ENCODE measurements at regions not wholly inside any gene's neighbourhood (a gene's known extent, or its start where the extent isn't known, plus 50 kb on each side); places are given as distances from the start of the nearest gene placed in this dataset.

DNA sequence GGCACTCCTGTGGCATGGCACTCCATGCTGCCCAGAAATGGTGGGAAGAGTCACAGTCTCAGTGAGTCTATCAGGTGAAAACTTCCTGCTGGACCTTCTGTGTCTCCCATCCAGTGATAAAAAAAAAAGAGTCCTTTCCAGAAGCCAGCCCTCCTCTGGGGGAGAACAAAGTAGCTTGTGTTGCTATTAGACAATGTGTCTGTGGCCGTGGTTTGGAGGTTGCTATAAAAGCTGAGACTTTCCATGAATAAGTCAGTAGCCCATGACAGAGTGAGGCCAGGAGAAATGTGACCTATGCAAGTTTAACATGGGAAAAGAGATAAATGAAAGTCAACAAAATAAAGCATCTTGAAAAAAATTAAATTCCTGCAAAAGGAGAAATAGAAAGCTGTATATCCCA lies 250.7 kb upstream of the MON1B start:
- DNase-seq (ENCODE audit: low read depth): no peak
- TF ChIP-seq MYC (IDR thresholded peaks at IDR 0.05; ENCODE audit: low read depth, low read length): no peak
- no peak for TF ChIP-seq CTCF (IDR thresholded peaks at IDR 0.05; ENCODE audit: low read depth, low read length)
- TF ChIP-seq POLR2A (IDR thresholded peaks at IDR 0.05; ENCODE audit: extremely low read depth, insufficient read length): no peak
- TF ChIP-seq MAX (IDR thresholded peaks at IDR 0.05; ENCODE audit: low read depth, low read length): no peak
- H3K4me3 ChIP-seq (ENCODE audit: low read depth, low read length): no peak overlapping the region

DNA sequence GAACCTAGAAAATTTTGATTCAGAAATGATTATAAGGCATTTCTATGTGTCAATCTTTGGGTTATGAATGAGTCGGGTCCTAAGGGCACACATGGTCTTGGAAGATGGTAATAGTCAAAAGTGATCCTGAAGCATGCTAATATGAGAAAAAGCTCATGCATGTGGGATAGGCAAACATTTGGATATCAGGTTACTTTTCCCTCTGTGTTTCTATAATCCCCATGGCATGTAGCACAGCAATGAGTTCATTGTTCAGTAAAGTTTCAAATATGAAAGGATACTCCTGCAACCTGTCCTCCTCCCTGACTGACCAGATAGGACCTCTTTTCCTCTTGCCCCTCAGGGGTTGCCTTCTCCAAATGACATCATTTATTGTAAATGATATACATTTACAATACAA lies 249.9 kb upstream of the MON1B start:
- TF ChIP-seq CTCF (IDR thresholded peaks at IDR 0.05; ENCODE audit: low read depth, low read length) (no peak), POLR2A (IDR thresholded peaks at IDR 0.05; ENCODE audit: extremely low read depth, insufficient read length) (no peak), MAX (IDR thresholded peaks at IDR 0.05; ENCODE audit: low read depth, low read length) (no peak), MYC (IDR thresholded peaks at IDR 0.05; ENCODE audit: low read depth, low read length) (no peak)
- no peak for DNase-seq (ENCODE audit: low read depth)
- no peak overlapping the region for H3K4me3 ChIP-seq (ENCODE audit: low read depth, low read length)

- TF ChIP-seq CTCF (IDR thresholded peaks at IDR 0.05; ENCODE audit: low read depth, low read length): no peak
- no peak for TF ChIP-seq MYC (IDR thresholded peaks at IDR 0.05; ENCODE audit: low read depth, low read length)
- TF ChIP-seq MAX (IDR thresholded peaks at IDR 0.05; ENCODE audit: low read depth, low read length): no peak
- TF ChIP-seq POLR2A (IDR thresholded peaks at IDR 0.05; ENCODE audit: extremely low read depth, insufficient read length): no peak
- no peak for DNase-seq (ENCODE audit: low read depth)
- H3K4me3 ChIP-seq (ENCODE audit: low read depth, low read length): no peak overlapping the region
Observed at GRCh38 chr16:76942089-76942488, 248.9 kb upstream of the MON1B start.

- no peak for DNase-seq (ENCODE audit: low read depth)
- TF ChIP-seq POLR2A (IDR thresholded peaks at IDR 0.05; ENCODE audit: extremely low read depth, insufficient read length) (no peak), MAX (IDR thresholded peaks at IDR 0.05; ENCODE audit: low read depth, low read length) (no peak), CTCF (IDR thresholded peaks at IDR 0.05; ENCODE audit: low read depth, low read length) (no peak), MYC (IDR thresholded peaks at IDR 0.05; ENCODE audit: low read depth, low read length) (no peak)
Observed at GRCh38 chr16:76943921-76944320, 247.1 kb upstream of the MON1B start.

GRCh38 chr16:76946879-76947278 lies 244.1 kb upstream of the MON1B start:
- H3K4me3 ChIP-seq (ENCODE audit: low read depth, low read length): no peak overlapping the region
- no peak for TF ChIP-seq MYC (IDR thresholded peaks at IDR 0.05; ENCODE audit: low read depth, low read length)
- TF ChIP-seq CTCF (IDR thresholded peaks at IDR 0.05; ENCODE audit: low read depth, low read length): no peak
- TF ChIP-seq POLR2A (IDR thresholded peaks at IDR 0.05; ENCODE audit: extremely low read depth, insufficient read length): no peak
- no peak for TF ChIP-seq MAX (IDR thresholded peaks at IDR 0.05; ENCODE audit: low read depth, low read length)
- peak; percentile 70 for DNase-seq (ENCODE audit: low read depth)

More at GRCh38 chr16:76943921-76944320, 247.1 kb upstream of the MON1B start:
- no peak overlapping the region for H3K4me3 ChIP-seq (ENCODE audit: low read depth, low read length)

- TF ChIP-seq CTCF (IDR thresholded peaks at IDR 0.05; ENCODE audit: low read depth, low read length): no peak
- TF ChIP-seq MAX (IDR thresholded peaks at IDR 0.05; ENCODE audit: low read depth, low read length): no peak
- TF ChIP-seq POLR2A (IDR thresholded peaks at IDR 0.05; ENCODE audit: extremely low read depth, insufficient read length): no peak
- TF ChIP-seq MYC (IDR thresholded peaks at IDR 0.05; ENCODE audit: low read depth, low read length): no peak
- DNase-seq (ENCODE audit: low read depth): no peak
- H3K4me3 ChIP-seq (ENCODE audit: low read depth, low read length): no peak overlapping the region
Observed at GRCh38 chr16:76947749-76948148, 243.2 kb upstream of the MON1B start.
